Tibial nerve (tissue), 4 donors: ENCODE measurements at regions not wholly inside any gene's neighbourhood (a gene's known extent, or its start where the extent isn't known, plus 50 kb on each side); places are given as distances from the start of the nearest gene placed in this dataset.

Experiments
- DNase-seq, 2 donors: peaks; one replicate each; pipeline ENCODE4 v3.0.0-alpha.2; 2019; ENCODE audit warnings: low spot score in 2 of 2
- H3K27ac ChIP-seq, 4 donors: fragments of 200-600 bp; sonication (generic) in 3 of 4; one replicate each; pipeline ENCODE4 v1.5.1; 2017 to 2019; ENCODE audit warnings: mild to moderate bottlenecking in 1 of 4
- H3K27me3 ChIP-seq, 2 donors: fragments of 200-600 bp; sonication (generic) in 1 of 2; one replicate each; pipeline versions ENCODE4 v1.5.1 to v1.6.0; 2017 to 2019
- H3K36me3 ChIP-seq, 3 donors: fragments of 200-600 bp; sonication (generic); one replicate each; pipeline ENCODE4 v1.5.1; 2018 to 2019
- H3K4me1 ChIP-seq, 4 donors: fragments of 200-600 bp; sonication (generic) in 3 of 4; one replicate each; pipeline ENCODE4 v1.5.1; 2017 to 2019
- H3K4me3 ChIP-seq, 4 donors: fragments of 200-600 bp; sonication (generic) in 3 of 4; one replicate each; pipeline ENCODE4 v1.5.1; 2017 to 2019; ENCODE audit warnings: mild to moderate bottlenecking in 1 of 4, moderate library complexity in 1 of 4
- H3K9me3 ChIP-seq, 4 donors: fragments of 200-600 bp; sonication (generic) in 3 of 4; one replicate each; pipeline ENCODE4 v1.5.1; 2017 to 2019
- EP300 ChIP-seq, 2 donors: sonication (generic); formaldehyde crosslinking; IDR thresholded peaks; one replicate each; pipeline ENCODE4 v1.6.1; 2017; ENCODE audit warnings: antibody characterized with exemption in 2 of 2, mild to moderate bottlenecking in 1 of 2
- POLR2A ChIP-seq, 2 donors: fragments of 450-650 bp; IDR thresholded peaks; one replicate each; pipeline ENCODE4 v1.6.1; 2017; ENCODE audit warnings: antibody characterized with exemption in 2 of 2, mild to moderate bottlenecking in 2 of 2, moderate library complexity in 2 of 2
- WGBS, 2 donors: methylation state at CpG; one replicate each; pipeline ENCODE4 v1.1.5; 2018; 5-methylcytosine and 5-hydroxymethylcytosine counted together
- TF ChIP-seq, protein P1 (sequence below), 5 experiments: fragments of 200-600 bp in 3 of 5; fragments of 450-650 bp in 2 of 5; sonication (generic) in 3 of 5; IDR thresholded peaks; one replicate each; pipeline ENCODE4 v1.5.1; 2016 to 2019; ENCODE audit warnings: antibody characterized with exemption in 5 of 5, mild to moderate bottlenecking in 3 of 5, moderate library complexity in 2 of 5

DNA sequence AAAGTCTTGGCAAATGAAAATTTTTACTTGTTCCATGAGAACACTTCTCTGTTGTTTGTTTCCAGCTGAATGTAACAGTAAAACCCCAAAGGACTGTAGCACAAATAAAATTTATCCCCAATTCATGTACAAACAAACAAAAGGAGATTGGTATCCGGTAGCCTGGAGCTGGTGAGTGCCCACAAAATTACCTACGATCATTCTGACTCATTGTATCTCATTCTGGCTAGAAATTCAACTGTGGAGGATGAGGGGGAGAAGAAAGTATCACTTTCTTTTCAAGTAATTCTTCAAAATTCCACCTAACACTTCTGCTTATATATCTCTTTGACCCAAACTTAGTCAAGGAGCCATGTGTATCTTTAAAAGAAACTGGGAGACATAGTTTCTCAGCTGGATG lies 268.5 kb downstream of the ALG10B start:
- WGBS, 2 donors = 66 to 76% methylated on average over 2 of the region's 2 CpGs
- TF ChIP-seq POLR2A (IDR thresholded peaks at IDR 0.05) = no peak
- no peak for TF ChIP-seq EP300 (IDR thresholded peaks at IDR 0.05)
- TF ChIP-seq, protein P1, sequence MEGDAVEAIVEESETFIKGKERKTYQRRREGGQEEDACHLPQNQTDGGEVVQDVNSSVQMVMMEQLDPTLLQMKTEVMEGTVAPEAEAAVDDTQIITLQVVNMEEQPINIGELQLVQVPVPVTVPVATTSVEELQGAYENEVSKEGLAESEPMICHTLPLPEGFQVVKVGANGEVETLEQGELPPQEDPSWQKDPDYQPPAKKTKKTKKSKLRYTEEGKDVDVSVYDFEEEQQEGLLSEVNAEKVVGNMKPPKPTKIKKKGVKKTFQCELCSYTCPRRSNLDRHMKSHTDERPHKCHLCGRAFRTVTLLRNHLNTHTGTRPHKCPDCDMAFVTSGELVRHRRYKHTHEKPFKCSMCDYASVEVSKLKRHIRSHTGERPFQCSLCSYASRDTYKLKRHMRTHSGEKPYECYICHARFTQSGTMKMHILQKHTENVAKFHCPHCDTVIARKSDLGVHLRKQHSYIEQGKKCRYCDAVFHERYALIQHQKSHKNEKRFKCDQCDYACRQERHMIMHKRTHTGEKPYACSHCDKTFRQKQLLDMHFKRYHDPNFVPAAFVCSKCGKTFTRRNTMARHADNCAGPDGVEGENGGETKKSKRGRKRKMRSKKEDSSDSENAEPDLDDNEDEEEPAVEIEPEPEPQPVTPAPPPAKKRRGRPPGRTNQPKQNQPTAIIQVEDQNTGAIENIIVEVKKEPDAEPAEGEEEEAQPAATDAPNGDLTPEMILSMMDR (IDR thresholded peaks at IDR 0.05) = no peak
- Histone ChIP-seq H3K36me3 (no peaks in the 10 kb centered on the region), H3K4me1 (no peaks in the 10 kb centered on the region), H3K27me3 (no peaks in the 10 kb centered on the region), H3K9me3 (no peaks in the 10 kb centered on the region), H3K27ac (no peak overlapping the region), H3K4me3 (no peak overlapping the region)
- DNase-seq = no peak

DNA sequence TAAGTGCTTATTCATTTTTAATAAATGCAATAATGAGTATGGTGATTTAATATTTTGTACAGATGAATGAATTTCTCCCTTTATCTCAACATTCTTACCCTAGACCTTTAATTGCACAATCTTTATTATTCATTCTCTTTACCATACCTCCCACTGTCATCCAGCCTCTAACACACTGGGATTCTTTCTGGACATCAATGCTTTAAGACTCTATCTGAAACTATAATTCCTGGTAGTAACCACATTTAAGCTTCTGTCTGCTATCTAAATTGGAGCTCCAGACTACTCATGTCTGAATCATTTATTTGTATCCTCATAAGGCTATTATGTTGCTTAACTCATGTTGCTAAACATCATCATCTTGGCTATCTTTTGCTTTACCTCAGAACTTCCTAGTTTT lies 270.2 kb downstream of the ALG10B start:
- Histone ChIP-seq H3K27ac (no peak overlapping the region), H3K27me3 (no peaks in the 10 kb centered on the region), H3K4me1 (no peaks in the 10 kb centered on the region), H3K4me3 (no peak overlapping the region), H3K9me3 (no peaks in the 10 kb centered on the region), H3K36me3 (no peaks in the 10 kb centered on the region)
- no peak for DNase-seq
- TF ChIP-seq EP300 (IDR thresholded peaks at IDR 0.05) = no peak
- TF ChIP-seq POLR2A (IDR thresholded peaks at IDR 0.05) = no peak
- TF ChIP-seq, protein P1 (IDR thresholded peaks at IDR 0.05) = no peak

DNA sequence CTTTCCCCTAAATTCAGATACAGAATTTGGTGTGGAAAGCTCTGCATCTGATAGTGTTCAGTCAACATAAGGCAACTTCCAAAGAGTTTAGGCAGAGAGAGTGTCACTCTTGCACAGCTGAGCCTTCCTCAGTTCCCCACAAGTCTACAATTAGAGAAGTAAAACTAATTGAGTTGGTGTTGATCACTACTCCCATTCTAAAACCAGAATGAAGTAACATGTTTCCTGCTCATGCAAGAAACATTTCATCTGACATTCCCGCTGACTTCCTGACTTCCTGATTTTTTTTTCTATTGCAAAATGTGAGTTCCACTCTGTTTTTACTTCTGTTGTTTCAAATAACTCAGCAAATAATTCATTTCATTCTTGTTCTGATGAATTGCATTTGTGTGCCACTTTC lies 271.0 kb downstream of the ALG10B start:
- WGBS, 2 donors = 25 to 39% methylated on average over 1 of the region's 1 CpG
- no peak for TF ChIP-seq POLR2A (IDR thresholded peaks at IDR 0.05)
- TF ChIP-seq, protein P1 (IDR thresholded peaks at IDR 0.05) = no peak
- peak in 1 of 2 donors; percentile 49 for TF ChIP-seq EP300 (IDR thresholded peaks at IDR 0.05)
- no peak overlapping the region for H3K27ac ChIP-seq
- no peak for DNase-seq
- H3K9me3 ChIP-seq = no peaks in the 10 kb centered on the region
- H3K36me3 ChIP-seq = no peaks in the 10 kb centered on the region
- H3K27me3 ChIP-seq = no peaks in the 10 kb centered on the region
- no peaks in the 10 kb centered on the region for H3K4me1 ChIP-seq
- no peak overlapping the region for H3K4me3 ChIP-seq

DNA sequence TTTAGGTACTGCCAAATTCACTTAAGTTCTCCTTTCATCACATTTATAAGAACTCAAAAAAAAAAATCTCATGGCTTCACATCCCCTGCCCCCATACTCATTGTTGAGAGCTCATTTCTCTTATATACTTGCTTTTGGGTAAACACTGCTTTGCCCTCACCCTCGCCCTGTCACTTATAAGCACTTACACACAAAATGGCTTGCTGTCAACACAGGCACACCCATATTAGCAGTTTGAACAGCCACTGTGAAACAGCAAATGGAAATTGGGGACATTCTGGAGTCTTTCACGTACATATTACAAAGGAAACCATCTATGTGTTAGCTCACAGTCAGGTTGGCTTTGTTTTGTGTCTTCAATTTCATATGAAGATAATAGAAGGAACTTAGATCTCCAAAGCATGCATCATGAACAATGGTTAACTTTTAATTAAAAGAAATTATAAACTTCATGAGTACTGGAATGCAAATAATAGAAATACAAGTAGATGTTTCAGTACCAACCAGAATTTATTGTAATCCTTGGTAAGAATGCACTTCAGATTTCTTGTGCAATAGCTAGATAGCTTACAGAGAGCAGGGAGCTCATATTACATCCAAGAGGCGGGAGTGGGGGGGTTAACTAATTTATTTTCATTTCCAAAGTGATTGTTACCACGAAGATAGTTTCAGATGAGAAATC lies 272.2 kb downstream of the ALG10B start:
- H3K4me1 ChIP-seq = no peaks in the 10 kb centered on the region
- no peaks in the 10 kb centered on the region for H3K9me3 ChIP-seq
- H3K27me3 ChIP-seq = no peaks in the 10 kb centered on the region
- WGBS, 2 donors = 59 to 62% methylated on average over 4 of the region's 4 CpGs
- H3K4me3 ChIP-seq = no peak overlapping the region
- no peaks in the 10 kb centered on the region for H3K36me3 ChIP-seq
- H3K27ac ChIP-seq = no peak overlapping the region
- no peak for DNase-seq
- TF ChIP-seq EP300 (IDR thresholded peaks at IDR 0.05) = no peak
- TF ChIP-seq, protein P1 (IDR thresholded peaks at IDR 0.05) = no peak
- no peak for TF ChIP-seq POLR2A (IDR thresholded peaks at IDR 0.05)

DNA sequence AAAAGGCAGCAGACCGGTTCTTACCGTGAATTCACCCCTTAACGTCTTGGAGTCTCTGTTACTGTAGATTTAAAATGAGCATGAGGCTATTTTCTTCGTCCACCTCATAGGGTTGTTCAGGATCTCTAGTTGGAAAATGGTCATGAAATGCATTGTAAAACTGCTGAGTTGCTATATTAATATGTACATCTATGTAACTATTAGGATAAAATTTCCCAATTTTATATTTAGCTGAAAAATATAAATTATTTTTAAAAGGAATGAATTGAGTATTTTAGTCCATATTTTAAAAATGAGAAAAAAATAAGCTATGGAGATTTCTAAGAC lies 272.7 kb downstream of the ALG10B start:
- Histone ChIP-seq H3K4me3 (no peak overlapping the region), H3K27me3 (no peaks in the 10 kb centered on the region), H3K9me3 (no peaks in the 10 kb centered on the region), H3K27ac (no peak overlapping the region), H3K4me1 (no peaks in the 10 kb centered on the region), H3K36me3 (no peaks in the 10 kb centered on the region)
- TF ChIP-seq POLR2A (IDR thresholded peaks at IDR 0.05) (no peak), EP300 (IDR thresholded peaks at IDR 0.05) (no peak)
- TF ChIP-seq, protein P1 (IDR thresholded peaks at IDR 0.05) = no peak
- DNase-seq = no peak
- 63 to 78% methylated on average over 4 of the region's 4 CpGs for WGBS, 2 donors
